ENCODE measurements at regions not wholly inside any gene's neighbourhood (a gene's known extent, or its start where the extent isn't known, plus 50 kb on each side); places are given as distances from the start of the nearest gene placed in this dataset.

DNA sequence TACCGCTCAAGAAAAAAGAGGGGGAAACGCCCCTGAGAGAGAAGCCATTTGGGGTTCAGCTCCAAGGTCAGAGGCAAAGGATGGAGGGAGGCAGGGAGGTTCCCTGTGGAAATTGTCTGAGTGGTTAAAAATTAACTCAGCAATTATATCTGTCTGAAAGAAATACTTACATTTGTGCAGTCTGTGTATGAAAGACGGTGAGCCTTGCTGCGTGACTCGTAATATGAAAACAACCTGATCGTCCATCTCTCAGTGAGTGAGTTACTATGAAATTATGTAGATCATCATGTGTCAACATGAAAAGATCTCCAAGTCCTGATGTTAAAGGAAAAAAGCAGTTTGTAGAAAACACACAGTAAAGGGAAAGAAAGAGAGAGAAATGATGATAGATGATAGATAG, 67.2 kb upstream of the FAM204A start:
- no peaks in the 10 kb centered on the region for H3K9me2 ChIP-seq (replicated peaks; ENCODE audit: insufficient read depth, low read length)
- H3K27me3 ChIP-seq (ENCODE audit: low read length) = no peaks in the 10 kb centered on the region
- H4K20me1 ChIP-seq (ENCODE audit: insufficient read depth, low read depth, low read length) = no peaks in the 10 kb centered on the region
- H3K4me2 ChIP-seq (ENCODE audit: low read depth, low read length, poor library complexity, severe bottlenecking) = no peak overlapping the region
- no peaks in the 10 kb centered on the region for H3K36me3 ChIP-seq (ENCODE audit: insufficient read depth, low read length)
- no peak overlapping the region for H3K9ac ChIP-seq (ENCODE audit: low read length)
- no peak overlapping the region for H3K27ac ChIP-seq (ENCODE audit: low read length)
- H3K9me3 ChIP-seq (ENCODE audit: low read length) = no peaks in the 10 kb centered on the region
- no peaks in the 10 kb centered on the region for H3K79me2 ChIP-seq (ENCODE audit: low read length)
- H3K4me1 ChIP-seq (ENCODE audit: low read length) = no peaks in the 10 kb centered on the region
- no peak overlapping the region for H2AFZ ChIP-seq (ENCODE audit: low read length)
- no peak for DNase-seq
- H3K4me3 ChIP-seq (ENCODE audit: low read length) = no peak overlapping the region

- H2AFZ ChIP-seq (ENCODE audit: low read length) = no peak overlapping the region
- no peak overlapping the region for H3K9ac ChIP-seq (ENCODE audit: low read length)
- no peaks in the 10 kb centered on the region for H3K27me3 ChIP-seq (ENCODE audit: low read length)
- DNase-seq = no peak
- no peak overlapping the region for H3K4me2 ChIP-seq (ENCODE audit: low read depth, low read length, poor library complexity, severe bottlenecking)
- H3K9me2 ChIP-seq (replicated peaks; ENCODE audit: insufficient read depth, low read length) = no peaks in the 10 kb centered on the region
- no peaks in the 10 kb centered on the region for H3K4me1 ChIP-seq (ENCODE audit: low read length)
- H4K20me1 ChIP-seq (ENCODE audit: insufficient read depth, low read depth, low read length) = no peaks in the 10 kb centered on the region
- H3K4me3 ChIP-seq (ENCODE audit: low read length) = no peak overlapping the region
- H3K79me2 ChIP-seq (ENCODE audit: low read length) = no peaks in the 10 kb centered on the region
- no peaks in the 10 kb centered on the region for H3K36me3 ChIP-seq (ENCODE audit: insufficient read depth, low read length)
- H3K9me3 ChIP-seq (ENCODE audit: low read length) = no peaks in the 10 kb centered on the region
- H3K27ac ChIP-seq (ENCODE audit: low read length) = no peak overlapping the region
Observed at GRCh38 chr10:118408181-118408580, 66.1 kb upstream of the FAM204A start.

- Histone ChIP-seq H3K79me2 (ENCODE audit: low read length) (no peaks in the 10 kb centered on the region), H3K4me3 (ENCODE audit: low read length) (no peak overlapping the region), H3K4me1 (ENCODE audit: low read length) (no peaks in the 10 kb centered on the region), H3K4me2 (ENCODE audit: low read depth, low read length, poor library complexity, severe bottlenecking) (no peak overlapping the region), H3K36me3 (ENCODE audit: insufficient read depth, low read length) (no peaks in the 10 kb centered on the region), H2AFZ (ENCODE audit: low read length) (no peak overlapping the region), H3K9me2 (replicated peaks; ENCODE audit: insufficient read depth, low read length) (no peaks in the 10 kb centered on the region), H3K27ac (ENCODE audit: low read length) (no peak overlapping the region), H3K9me3 (ENCODE audit: low read length) (no peaks in the 10 kb centered on the region), H3K9ac (ENCODE audit: low read length) (no peak overlapping the region), H3K27me3 (ENCODE audit: low read length) (no peaks in the 10 kb centered on the region), H4K20me1 (ENCODE audit: insufficient read depth, low read depth, low read length) (no peaks in the 10 kb centered on the region)
- no peak for DNase-seq
Observed at GRCh38 chr10:118407777-118408176, 65.7 kb upstream of the FAM204A start.

- Histone ChIP-seq H3K4me1 (ENCODE audit: low read length) (no peaks in the 10 kb centered on the region), H3K79me2 (ENCODE audit: low read length) (no peaks in the 10 kb centered on the region), H3K27me3 (ENCODE audit: low read length) (no peaks in the 10 kb centered on the region), H3K9me2 (replicated peaks; ENCODE audit: insufficient read depth, low read length) (no peaks in the 10 kb centered on the region), H3K36me3 (ENCODE audit: insufficient read depth, low read length) (no peaks in the 10 kb centered on the region), H3K27ac (ENCODE audit: low read length) (no peak overlapping the region), H3K4me3 (ENCODE audit: low read length) (no peak overlapping the region), H3K9me3 (ENCODE audit: low read length) (no peaks in the 10 kb centered on the region), H2AFZ (ENCODE audit: low read length) (no peak overlapping the region), H4K20me1 (ENCODE audit: insufficient read depth, low read depth, low read length) (no peaks in the 10 kb centered on the region), H3K9ac (ENCODE audit: low read length) (no peak overlapping the region), H3K4me2 (ENCODE audit: low read depth, low read length, poor library complexity, severe bottlenecking) (no peak overlapping the region)
- DNase-seq = no peak
Observed at GRCh38 chr10:118407026-118407425, 64.9 kb upstream of the FAM204A start.

GRCh38 chr10:118405928-118406327, 63.8 kb upstream of the FAM204A start:
- Histone ChIP-seq H3K4me2 (ENCODE audit: low read depth, low read length, poor library complexity, severe bottlenecking) (no peak overlapping the region), H3K36me3 (ENCODE audit: insufficient read depth, low read length) (no peaks in the 10 kb centered on the region), H3K27me3 (ENCODE audit: low read length) (no peaks in the 10 kb centered on the region), H3K4me1 (ENCODE audit: low read length) (no peaks in the 10 kb centered on the region), H3K9me3 (ENCODE audit: low read length) (no peaks in the 10 kb centered on the region; the same call in 1 of the 2 replicates), H2AFZ (ENCODE audit: low read length) (no peak overlapping the region), H3K9me2 (replicated peaks; ENCODE audit: insufficient read depth, low read length) (no peaks in the 10 kb centered on the region), H3K79me2 (ENCODE audit: low read length) (no peaks in the 10 kb centered on the region), H3K27ac (ENCODE audit: low read length) (no peak overlapping the region), H4K20me1 (ENCODE audit: insufficient read depth, low read depth, low read length) (no peaks in the 10 kb centered on the region), H3K9ac (ENCODE audit: low read length) (no peak overlapping the region), H3K4me3 (ENCODE audit: low read length) (no peak overlapping the region)
- DNase-seq = no peak

- no peak overlapping the region for H2AFZ ChIP-seq (ENCODE audit: low read length)
- H3K27me3 ChIP-seq (ENCODE audit: low read length) = no peaks in the 10 kb centered on the region
- no peak overlapping the region for H3K9ac ChIP-seq (ENCODE audit: low read length)
- H3K4me2 ChIP-seq (ENCODE audit: low read depth, low read length, poor library complexity, severe bottlenecking) = no peak overlapping the region
- H3K9me2 ChIP-seq (replicated peaks; ENCODE audit: insufficient read depth, low read length) = no peaks in the 10 kb centered on the region
- no peaks in the 10 kb centered on the region for H3K79me2 ChIP-seq (ENCODE audit: low read length)
- H4K20me1 ChIP-seq (ENCODE audit: insufficient read depth, low read depth, low read length) = no peaks in the 10 kb centered on the region
- H3K4me3 ChIP-seq (ENCODE audit: low read length) = no peak overlapping the region
- H3K9me3 ChIP-seq (ENCODE audit: low read length) = no peaks in the 10 kb centered on the region; the same call in 1 of the 2 replicates
- H3K36me3 ChIP-seq (ENCODE audit: insufficient read depth, low read length) = no peaks in the 10 kb centered on the region
- H3K4me1 ChIP-seq (ENCODE audit: low read length) = no peaks in the 10 kb centered on the region
- no peak for DNase-seq
- H3K27ac ChIP-seq (ENCODE audit: low read length) = no peak overlapping the region
Observed at GRCh38 chr10:118403967-118404366, 61.8 kb upstream of the FAM204A start.

GRCh38 chr10:118401708-118402193, 59.6 kb upstream of the FAM204A start:
- H3K36me3 ChIP-seq (ENCODE audit: insufficient read depth, low read length) = no peaks in the 10 kb centered on the region
- no peaks in the 10 kb centered on the region for H3K79me2 ChIP-seq (ENCODE audit: low read length)
- H3K4me3 ChIP-seq (ENCODE audit: low read length) = no peak overlapping the region
- no peak for DNase-seq
- H3K27ac ChIP-seq (ENCODE audit: low read length) = no peak overlapping the region
- H4K20me1 ChIP-seq (ENCODE audit: insufficient read depth, low read depth, low read length) = no peaks in the 10 kb centered on the region
- H3K9me2 ChIP-seq (replicated peaks; ENCODE audit: insufficient read depth, low read length) = no peaks in the 10 kb centered on the region
- no peaks in the 10 kb centered on the region for H3K27me3 ChIP-seq (ENCODE audit: low read length)
- no peak overlapping the region for H2AFZ ChIP-seq (ENCODE audit: low read length)
- H3K4me1 ChIP-seq (ENCODE audit: low read length) = no peaks in the 10 kb centered on the region
- no peak overlapping the region for H3K4me2 ChIP-seq (ENCODE audit: low read depth, low read length, poor library complexity, severe bottlenecking)
- no peak overlapping the region for H3K9ac ChIP-seq (ENCODE audit: low read length)
- no peaks in the 10 kb centered on the region; the same call in 1 of the 2 replicates for H3K9me3 ChIP-seq (ENCODE audit: low read length)

DNA sequence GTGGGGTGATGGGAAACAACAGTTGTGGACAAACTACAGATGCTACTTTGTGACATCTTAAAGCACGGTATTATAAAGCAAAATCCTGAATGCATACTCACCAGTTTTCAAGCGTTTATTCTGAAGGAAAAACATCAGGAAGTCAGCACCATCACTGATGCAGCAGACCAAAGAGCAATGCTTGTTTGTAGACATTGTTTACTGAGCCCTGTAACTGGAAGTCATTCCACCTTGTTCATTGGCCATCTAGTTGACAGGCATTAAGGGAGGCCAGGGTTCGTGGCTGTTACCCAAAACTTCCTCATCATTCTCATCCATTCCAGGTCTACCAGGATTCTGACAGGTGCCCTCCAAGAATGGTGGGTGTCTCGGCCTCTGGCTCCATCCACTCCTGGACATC, 55.3 kb upstream of the FAM204A start:
- Histone ChIP-seq H3K27ac (ENCODE audit: low read length) (no peak overlapping the region), H3K9me3 (ENCODE audit: low read length) (no peaks in the 10 kb centered on the region; the same call in 1 of the 2 replicates), H3K27me3 (ENCODE audit: low read length) (no peaks in the 10 kb centered on the region), H2AFZ (ENCODE audit: low read length) (no peak overlapping the region), H3K4me3 (ENCODE audit: low read length) (no peak overlapping the region), H3K4me1 (ENCODE audit: low read length) (peaks cover 21% of the 10 kb centered on the region), H4K20me1 (ENCODE audit: insufficient read depth, low read depth, low read length) (no peaks in the 10 kb centered on the region), H3K36me3 (ENCODE audit: insufficient read depth, low read length) (no peaks in the 10 kb centered on the region), H3K9ac (ENCODE audit: low read length) (no peak overlapping the region), H3K9me2 (replicated peaks; ENCODE audit: insufficient read depth, low read length) (no peaks in the 10 kb centered on the region), H3K4me2 (ENCODE audit: low read depth, low read length, poor library complexity, severe bottlenecking) (no peak overlapping the region), H3K79me2 (ENCODE audit: low read length) (no peaks in the 10 kb centered on the region)
- no peak for DNase-seq

- Histone ChIP-seq H3K4me3 (ENCODE audit: low read length) (no peak overlapping the region), H3K9me2 (replicated peaks; ENCODE audit: insufficient read depth, low read length) (no peaks in the 10 kb centered on the region), H3K9ac (ENCODE audit: low read length) (no peak overlapping the region), H4K20me1 (ENCODE audit: insufficient read depth, low read depth, low read length) (no peaks in the 10 kb centered on the region), H3K4me1 (ENCODE audit: low read length) (peaks cover 21% of the 10 kb centered on the region), H3K36me3 (ENCODE audit: insufficient read depth, low read length) (no peaks in the 10 kb centered on the region), H3K4me2 (ENCODE audit: low read depth, low read length, poor library complexity, severe bottlenecking) (no peak overlapping the region), H3K9me3 (ENCODE audit: low read length) (no peaks in the 10 kb centered on the region), H2AFZ (ENCODE audit: low read length) (no peak overlapping the region), H3K27me3 (ENCODE audit: low read length) (no peaks in the 10 kb centered on the region), H3K27ac (ENCODE audit: low read length) (no peak overlapping the region), H3K79me2 (ENCODE audit: low read length) (no peaks in the 10 kb centered on the region)
- no peak for DNase-seq
Observed at GRCh38 chr10:118395947-118396346, 53.8 kb upstream of the FAM204A start.

Data from Karpas-422 (cell line).